ENCODE measurements at regions not wholly inside any gene's neighbourhood (a gene's known extent, or its start where the extent isn't known, plus 50 kb on each side); places are given as distances from the start of the nearest gene placed in this dataset.

- no peak for TF ChIP-seq TEAD4 (IDR thresholded peaks at IDR 0.05; ENCODE audit: low read depth, low read length)
- TF ChIP-seq POLR2AphosphoS5 (IDR thresholded peaks at IDR 0.05; ENCODE audit: low read depth, low read length) = no peak
- no peak for TF ChIP-seq MAFK (IDR thresholded peaks at IDR 0.05; ENCODE audit: low read depth, low read length)
- TF ChIP-seq, protein P1, sequence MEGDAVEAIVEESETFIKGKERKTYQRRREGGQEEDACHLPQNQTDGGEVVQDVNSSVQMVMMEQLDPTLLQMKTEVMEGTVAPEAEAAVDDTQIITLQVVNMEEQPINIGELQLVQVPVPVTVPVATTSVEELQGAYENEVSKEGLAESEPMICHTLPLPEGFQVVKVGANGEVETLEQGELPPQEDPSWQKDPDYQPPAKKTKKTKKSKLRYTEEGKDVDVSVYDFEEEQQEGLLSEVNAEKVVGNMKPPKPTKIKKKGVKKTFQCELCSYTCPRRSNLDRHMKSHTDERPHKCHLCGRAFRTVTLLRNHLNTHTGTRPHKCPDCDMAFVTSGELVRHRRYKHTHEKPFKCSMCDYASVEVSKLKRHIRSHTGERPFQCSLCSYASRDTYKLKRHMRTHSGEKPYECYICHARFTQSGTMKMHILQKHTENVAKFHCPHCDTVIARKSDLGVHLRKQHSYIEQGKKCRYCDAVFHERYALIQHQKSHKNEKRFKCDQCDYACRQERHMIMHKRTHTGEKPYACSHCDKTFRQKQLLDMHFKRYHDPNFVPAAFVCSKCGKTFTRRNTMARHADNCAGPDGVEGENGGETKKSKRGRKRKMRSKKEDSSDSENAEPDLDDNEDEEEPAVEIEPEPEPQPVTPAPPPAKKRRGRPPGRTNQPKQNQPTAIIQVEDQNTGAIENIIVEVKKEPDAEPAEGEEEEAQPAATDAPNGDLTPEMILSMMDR (IDR thresholded peaks at IDR 0.05; ENCODE audit: control extremely low read depth in 1 of 3, insufficient read depth in 1 of 3, low read depth in 1 of 3, low read length in 3 of 3) = no peak
- TF ChIP-seq CHD1 (IDR thresholded peaks at IDR 0.05; ENCODE audit: low read depth, low read length) = no peak
- no peak for TF ChIP-seq SRF (IDR thresholded peaks at IDR 0.05; ENCODE audit: low read depth, low read length)
- no peak for TF ChIP-seq POLR2A (IDR thresholded peaks at IDR 0.05; ENCODE audit: control extremely low read depth in 1 of 2, low read depth in 2 of 2, low read length in 2 of 2)
- TF ChIP-seq, protein P2, sequence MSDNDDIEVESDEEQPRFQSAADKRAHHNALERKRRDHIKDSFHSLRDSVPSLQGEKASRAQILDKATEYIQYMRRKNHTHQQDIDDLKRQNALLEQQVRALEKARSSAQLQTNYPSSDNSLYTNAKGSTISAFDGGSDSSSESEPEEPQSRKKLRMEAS (IDR thresholded peaks at IDR 0.05) = no peak
- TF ChIP-seq EGR1 (IDR thresholded peaks at IDR 0.05; ENCODE audit: borderline replicate concordance, low read depth, low read length) = no peak
- no peak for TF ChIP-seq CHD2 (IDR thresholded peaks at IDR 0.05; ENCODE audit: low read length)
- no peak for TF ChIP-seq TCF12 (IDR thresholded peaks at IDR 0.05; ENCODE audit: low read depth, low read length)
These were observed 162.1 kb upstream of the OGFRL1 start for GRCh38 chr6:71126506-71126905.
